ENCODE measurements at regions not wholly inside any gene's neighbourhood (a gene's known extent, or its start where the extent isn't known, plus 50 kb on each side); places are given as distances from the start of the nearest gene placed in this dataset.

GRCh38 chr14:56900726-56901125 is 90.4 kb upstream of the OTX2 start:
- no peak for DNase-seq

- no peak for DNase-seq
Observed at GRCh38 chr14:56899829-56900228, 89.5 kb upstream of the OTX2 start.

GRCh38 chr14:56896922-56897321 is 86.6 kb upstream of the OTX2 start:
- no peak for DNase-seq

GRCh38 chr14:56896231-56896630 is 86.0 kb upstream of the OTX2 start:
- DNase-seq = no peak

- DNase-seq = no peak
Observed at GRCh38 chr14:56895154-56895553, 84.9 kb upstream of the OTX2 start.

- DNase-seq = no peak
Observed at GRCh38 chr14:56894591-56894991, 84.3 kb upstream of the OTX2 start.

- no peak for DNase-seq
Observed at GRCh38 chr14:56892959-56893358, 82.7 kb upstream of the OTX2 start.

- peak; percentile 22 for DNase-seq
Observed at GRCh38 chr14:56891226-56891625, 80.9 kb upstream of the OTX2 start.

GRCh38 chr14:56889705-56890104 is 79.4 kb upstream of the OTX2 start:
- no peak for DNase-seq

- no peak for DNase-seq
Observed at GRCh38 chr14:56888274-56888673, 78.0 kb upstream of the OTX2 start.

- no peak for DNase-seq
Observed at GRCh38 chr14:56887216-56887615, 76.9 kb upstream of the OTX2 start.

GRCh38 chr14:56886471-56887062 is 76.3 kb upstream of the OTX2 start:
- DNase-seq = peak; percentile 63

- DNase-seq = no peak
Observed at GRCh38 chr14:56885825-56886224, 75.5 kb upstream of the OTX2 start.

- no peak for DNase-seq
Observed at GRCh38 chr14:56884617-56885016, 74.3 kb upstream of the OTX2 start.

GRCh38 chr14:56881181-56881580 is 70.9 kb upstream of the OTX2 start:
- DNase-seq = no peak

GRCh38 chr14:56878766-56879165 is 68.5 kb upstream of the OTX2 start:
- no peak for DNase-seq

- no peak for DNase-seq
Observed at GRCh38 chr14:56875104-56875675, 64.9 kb upstream of the OTX2 start.

- DNase-seq = peak; percentile 48
Observed at GRCh38 chr14:56874375-56874774, 64.1 kb upstream of the OTX2 start.

- DNase-seq = no peak
Observed at GRCh38 chr14:56870336-56870735, 60.1 kb upstream of the OTX2 start.

GRCh38 chr14:56868660-56869059 is 58.4 kb upstream of the OTX2 start:
- no peak for DNase-seq

GRCh38 chr14:56862836-56863235 is 52.6 kb upstream of the OTX2 start:
- no peak for DNase-seq

- no peak for DNase-seq
Observed at GRCh38 chr14:56860441-56860840, 50.2 kb upstream of the OTX2 start.

Measured in NCI-H526 treated with DMSO at 0.1 percent for 48 hours (cell line).